Smooth muscle cell (in vitro differentiated cells): ENCODE measurements at regions not wholly inside any gene's neighbourhood (a gene's known extent, or its start where the extent isn't known, plus 50 kb on each side); places are given as distances from the start of the nearest gene placed in this dataset.

Experiments
- DNase-seq: peaks from one replicate; lab custom pipeline; 2025; ENCODE audit not compliant: unreplicated experiment; lab: John Stamatoyannopoulos, UW
- H2AFZ ChIP-seq: fragments of 200-600 bp; sonication (generic); 2 replicates; pipeline ENCODE4 v1.6.0; 2016; ENCODE audit warnings: antibody characterized with exemption, low read depth, mild to moderate bottlenecking
- H3F3A ChIP-seq: fragments of 200-600 bp; sonication (generic); 2 replicates; pipeline ENCODE4 v1.6.0; 2017; ENCODE audit warnings: antibody characterized with exemption, low read depth
- H3K27ac ChIP-seq: fragments of 200-600 bp; sonication (generic); 2 replicates; pipeline ENCODE4 v1.5.1; 2016; ENCODE audit warnings: low read depth, mild to moderate bottlenecking
- H3K27me3 ChIP-seq: fragments of 200-600 bp; sonication (generic); 2 replicates; pipeline ENCODE4 v1.6.1; 2016; ENCODE audit warnings: low read depth, mild to moderate bottlenecking
- H3K36me3 ChIP-seq: fragments of 200-600 bp; sonication (generic); 2 replicates; pipeline ENCODE4 v1.5.1; 2016; ENCODE audit warnings: low read depth
- H3K4me1 ChIP-seq: fragments of 200-600 bp; sonication (generic); 2 replicates; pipeline ENCODE4 v1.5.1; 2016; ENCODE audit warnings: low read depth
- H3K4me2 ChIP-seq: fragments of 200-600 bp; sonication (generic); 2 replicates; pipeline ENCODE4 v1.6.0; 2016; ENCODE audit warnings: mild to moderate bottlenecking
- H3K4me3 ChIP-seq: fragments of 200-600 bp; sonication (generic); 2 replicates; pipeline ENCODE4 v1.5.1; 2016; ENCODE audit warnings: mild to moderate bottlenecking
- H3K79me2 ChIP-seq: fragments of 200-600 bp; sonication (generic); 2 replicates; pipeline ENCODE4 v1.6.0; 2016; ENCODE audit warnings: low read depth, mild to moderate bottlenecking
- H3K9ac ChIP-seq: fragments of 200-600 bp; sonication (generic); 2 replicates; pipeline ENCODE4 v1.6.0; 2016; ENCODE audit warnings: low read depth
- H3K9me3 ChIP-seq: fragments of 200-600 bp; sonication (generic); replicated peaks from 2 replicates; pipeline ENCODE4 v1.5.1; 2016; ENCODE audit warnings: low read depth
- H4K20me1 ChIP-seq: fragments of 200-600 bp; sonication (generic); 2 replicates; pipeline ENCODE4 v1.6.0; 2016; ENCODE audit warnings: low read depth
- CTCF ChIP-seq: fragments of 200-600 bp; sonication (generic); IDR thresholded peaks from 2 replicates; pipeline ENCODE4 v1.5.1; 2017; ENCODE audit warnings: borderline replicate concordance, mild to moderate bottlenecking, antibody characterized with exemption; ENCODE audit not compliant: insufficient read depth, poor library complexity, severe bottlenecking
- WGBS: methylation state at CpG from one replicate; pipeline ENCODE4 v1.1.7; 2016; ENCODE audit warnings: low lambda C conversion rate; 5-methylcytosine and 5-hydroxymethylcytosine counted together

GRCh38 chr4:108370291-108371141 lies 201.8 kb upstream of the LEF1 start:
- DNase-seq, result no peak
- Histone ChIP-seq H3K27ac (no peak overlapping the region), H3K4me2 (peak overlapping the region; percentile 19), H3K27me3 (no peaks in the 10 kb centered on the region), H3K79me2 (no peaks in the 10 kb centered on the region), H4K20me1 (no peaks in the 10 kb centered on the region), H3F3A (no peaks in the 10 kb centered on the region), H3K4me1 (peaks cover 28% of the 10 kb centered on the region), H3K4me3 (no peak overlapping the region), H3K36me3 (no peaks in the 10 kb centered on the region), H3K9ac (no peak overlapping the region), H3K9me3 (no peaks in the 10 kb centered on the region), H2AFZ (peak overlapping the region; percentile 63)
- WGBS, result 78% methylated on average over 21 of the region's 21 CpGs
- TF ChIP-seq CTCF, result no peak

GRCh38 chr4:108369035-108369655 lies 200.4 kb upstream of the LEF1 start:
- no peak overlapping the region for H3K27ac ChIP-seq
- no peak overlapping the region for H2AFZ ChIP-seq
- peaks cover 28% of the 10 kb centered on the region for H3K4me1 ChIP-seq
- WGBS, result 91% methylated on average over 5 of the region's 5 CpGs
- no peaks in the 10 kb centered on the region for H4K20me1 ChIP-seq
- H3F3A ChIP-seq, result no peaks in the 10 kb centered on the region
- no peaks in the 10 kb centered on the region for H3K79me2 ChIP-seq
- H3K4me2 ChIP-seq, result no peak overlapping the region
- H3K9ac ChIP-seq, result no peak overlapping the region
- H3K4me3 ChIP-seq, result no peak overlapping the region
- no peaks in the 10 kb centered on the region for H3K36me3 ChIP-seq
- DNase-seq, result no peak
- H3K9me3 ChIP-seq, result no peaks in the 10 kb centered on the region
- H3K27me3 ChIP-seq, result no peaks in the 10 kb centered on the region
- no peak for TF ChIP-seq CTCF

GRCh38 chr4:108367751-108368150 lies 199.0 kb upstream of the LEF1 start:
- H4K20me1 ChIP-seq, result no peaks in the 10 kb centered on the region
- H3K27me3 ChIP-seq, result no peaks in the 10 kb centered on the region

More at GRCh38 chr4:108367751-108368150, 199.0 kb upstream of the LEF1 start:
- Histone ChIP-seq H3K36me3 (no peaks in the 10 kb centered on the region), H2AFZ (peak overlapping the region; percentile 67), H3K4me3 (no peak overlapping the region), H3K4me2 (peak overlapping the region; percentile 6), H3K9ac (peak overlapping the region; percentile 35), H3K9me3 (no peaks in the 10 kb centered on the region), H3K27ac (peak overlapping the region; percentile 76), H3F3A (no peaks in the 10 kb centered on the region), H3K79me2 (no peaks in the 10 kb centered on the region), H3K4me1 (peaks cover 28% of the 10 kb centered on the region)
- WGBS, result 71% methylated on average over 2 of the region's 2 CpGs
- DNase-seq, result no peak
- no peak for TF ChIP-seq CTCF
